Mesendoderm (in vitro differentiated cells): ENCODE measurements at regions not wholly inside any gene's neighbourhood (a gene's known extent, or its start where the extent isn't known, plus 50 kb on each side); places are given as distances from the start of the nearest gene placed in this dataset.

ENCODE experiments used
- DNase-seq: peaks from one replicate; pipeline ENCODE4 v3.0.0; 2013
- H2AK5ac ChIP-seq: 2 replicates; pipeline ENCODE4 v1.6.1; 2013; ENCODE audit warnings: low read length, inconsistent platforms
- H2BK120ac ChIP-seq: 2 replicates; pipeline ENCODE4 v1.6.1; 2013; ENCODE audit warnings: low read depth, mild to moderate bottlenecking, low read length, moderate library complexity, mixed read lengths
- H2BK15ac ChIP-seq: replicated peaks from 2 replicates; pipeline ENCODE4 v1.6.1; 2013; ENCODE audit warnings: low read depth, mild to moderate bottlenecking, moderate library complexity
- H2BK5ac ChIP-seq: 2 replicates; pipeline ENCODE4 v1.6.1; 2013; ENCODE audit warnings: low read length, inconsistent platforms
- H3K18ac ChIP-seq: 2 replicates; pipeline ENCODE4 v1.6.1; 2013; ENCODE audit warnings: mild to moderate bottlenecking, low read length, mixed read lengths
- H3K23ac ChIP-seq: one replicate; pipeline ENCODE4 v1.6.1; 2013; ENCODE audit warnings: low read length
- H3K27ac ChIP-seq: 2 replicates; pipeline ENCODE4 v1.5.1; 2013; ENCODE audit warnings: low read depth, mild to moderate bottlenecking, inconsistent platforms, low read length, moderate library complexity
- H3K27me3 ChIP-seq: 2 replicates; pipeline ENCODE4 v1.6.1; 2013; ENCODE audit warnings: low read length, control low read depth, mild to moderate bottlenecking, inconsistent platforms; ENCODE audit not compliant: insufficient read depth, poor library complexity
- H3K36me3 ChIP-seq: 2 replicates; pipeline ENCODE4 v1.6.1; 2013; ENCODE audit warnings: low read length, inconsistent platforms; ENCODE audit not compliant: control insufficient read depth, insufficient read depth
- H3K4ac ChIP-seq: one replicate; pipeline ENCODE4 v1.6.1; 2013; ENCODE audit warnings: low read depth, mild to moderate bottlenecking, low read length, moderate library complexity
- H3K4me1 ChIP-seq: 2 replicates; pipeline ENCODE4 v1.6.1; 2013; ENCODE audit warnings: low read depth, low read length, inconsistent platforms; ENCODE audit not compliant: control insufficient read depth
- H3K4me2 ChIP-seq: 2 replicates; pipeline ENCODE4 v1.6.1; 2013; ENCODE audit warnings: low read length
- H3K4me3 ChIP-seq: 2 replicates; pipeline ENCODE4 v1.5.1; 2013; ENCODE audit warnings: mild to moderate bottlenecking, low read length
- H3K56ac ChIP-seq: one replicate; pipeline ENCODE4 v1.6.1; 2013; ENCODE audit warnings: low read length
- H3K79me1 ChIP-seq: 2 replicates; pipeline ENCODE4 v1.6.1; 2013; ENCODE audit warnings: low read length, inconsistent platforms
- H3K79me2 ChIP-seq: 2 replicates; pipeline ENCODE4 v1.6.1; 2013; ENCODE audit warnings: mild to moderate bottlenecking, low read length; ENCODE audit not compliant: control insufficient read depth, insufficient read depth
- H3K9ac ChIP-seq: 2 replicates; pipeline ENCODE4 v1.6.1; 2013; ENCODE audit warnings: low read length, inconsistent platforms
- H4K5ac ChIP-seq: one replicate; pipeline ENCODE4 v1.6.1; 2013; ENCODE audit warnings: low read length
- H4K8ac ChIP-seq: one replicate; pipeline ENCODE4 v1.6.1; 2013; ENCODE audit warnings: low read depth, mild to moderate bottlenecking, control low read depth, low read length, moderate library complexity
- WGBS: extraction: QIAGEN DNeasy Blood & Tissue Kit; methylation state at CpG from one replicate; pipeline ENCODE4 v1.1.7; 2013; ENCODE audit warnings: low lambda C conversion rate, missing lambda C conversion rate; ENCODE audit not compliant: insufficient coverage; ENCODE audit errors: extremely low coverage; 5-methylcytosine and 5-hydroxymethylcytosine counted together

DNA sequence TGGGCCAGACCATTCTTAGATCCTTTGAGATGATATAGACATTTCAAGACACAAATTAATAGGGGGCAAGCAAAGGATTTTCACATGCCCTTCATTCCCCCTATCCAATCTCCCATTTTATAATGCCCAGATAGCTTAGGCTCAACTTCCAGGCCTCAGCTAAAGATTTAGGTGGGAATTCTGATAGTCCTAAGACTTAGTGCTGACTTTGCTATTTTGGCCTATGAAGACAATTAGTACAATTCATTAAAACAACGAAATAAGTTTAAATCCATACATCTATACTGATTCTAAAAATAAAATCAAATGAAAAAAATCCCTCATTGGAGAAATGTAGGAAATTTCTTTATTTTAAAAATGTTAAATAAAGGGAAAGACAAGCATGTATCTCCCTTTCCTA, 259.5 kb downstream of the CBLN4 start:
- H2BK120ac ChIP-seq, result no peak overlapping the region
- no peak overlapping the region for H3K56ac ChIP-seq
- H3K36me3 ChIP-seq, result no peaks in the 10 kb centered on the region
- H2BK15ac ChIP-seq, result no peak overlapping the region
- no peak overlapping the region for H3K4me2 ChIP-seq
- H3K79me1 ChIP-seq, result no peaks in the 10 kb centered on the region
- H3K4ac ChIP-seq, result no peak overlapping the region
- WGBS, result no CpG with 5 or more reads among the region's 1 CpG
- H4K5ac ChIP-seq, result no peak overlapping the region
- H3K27me3 ChIP-seq, result no peaks in the 10 kb centered on the region
- H3K79me2 ChIP-seq, result no peaks in the 10 kb centered on the region
- H3K4me1 ChIP-seq, result no peaks in the 10 kb centered on the region
- no peak overlapping the region for H3K4me3 ChIP-seq
- no peak overlapping the region for H4K8ac ChIP-seq
- H2BK5ac ChIP-seq, result no peak overlapping the region
- H3K18ac ChIP-seq, result no peak overlapping the region
- no peak for DNase-seq
- H2AK5ac ChIP-seq, result no peak overlapping the region
- no peak overlapping the region for H3K9ac ChIP-seq
- no peak overlapping the region for H3K27ac ChIP-seq
- no peak overlapping the region for H3K23ac ChIP-seq

GRCh38 chr20:55744896-55745295, 260.4 kb downstream of the CBLN4 start:
- no peak overlapping the region for H3K4ac ChIP-seq
- H3K79me1 ChIP-seq, result no peaks in the 10 kb centered on the region
- WGBS, result no CpG with 5 or more reads among the region's 10 CpGs
- H3K56ac ChIP-seq, result no peak overlapping the region
- DNase-seq, result peak; percentile 68
- H4K5ac ChIP-seq, result no peak overlapping the region
- no peak overlapping the region for H3K4me2 ChIP-seq
- H3K79me2 ChIP-seq, result no peaks in the 10 kb centered on the region
- no peaks in the 10 kb centered on the region for H3K27me3 ChIP-seq
- H3K27ac ChIP-seq, result no peak overlapping the region
- no peak overlapping the region for H4K8ac ChIP-seq
- H3K36me3 ChIP-seq, result no peaks in the 10 kb centered on the region
- no peak overlapping the region for H2BK15ac ChIP-seq
- no peak overlapping the region for H3K18ac ChIP-seq
- no peak overlapping the region for H2BK120ac ChIP-seq
- H2AK5ac ChIP-seq, result no peak overlapping the region
- H3K4me3 ChIP-seq, result no peak overlapping the region
- H3K23ac ChIP-seq, result no peak overlapping the region
- no peak overlapping the region for H3K9ac ChIP-seq
- H3K4me1 ChIP-seq, result no peaks in the 10 kb centered on the region
- H2BK5ac ChIP-seq, result no peak overlapping the region

- H3K4ac ChIP-seq, result no peak overlapping the region
- H3K79me1 ChIP-seq, result no peaks in the 10 kb centered on the region
- H2BK15ac ChIP-seq, result no peak overlapping the region
- DNase-seq, result no peak
- no peak overlapping the region for H3K9ac ChIP-seq
- no peak overlapping the region for H4K5ac ChIP-seq
- no peak overlapping the region for H2AK5ac ChIP-seq
- H2BK120ac ChIP-seq, result no peak overlapping the region
- H3K56ac ChIP-seq, result no peak overlapping the region
- H3K4me1 ChIP-seq, result no peaks in the 10 kb centered on the region
- no peak overlapping the region for H3K18ac ChIP-seq
- H3K79me2 ChIP-seq, result no peaks in the 10 kb centered on the region
- no peak overlapping the region for H4K8ac ChIP-seq
- H2BK5ac ChIP-seq, result no peak overlapping the region
- WGBS, result no CpG with 5 or more reads among the region's 3 CpGs
- H3K23ac ChIP-seq, result no peak overlapping the region
- no peaks in the 10 kb centered on the region for H3K27me3 ChIP-seq
- H3K4me2 ChIP-seq, result no peak overlapping the region
- H3K4me3 ChIP-seq, result no peak overlapping the region
- no peak overlapping the region for H3K27ac ChIP-seq
- H3K36me3 ChIP-seq, result no peaks in the 10 kb centered on the region
Measured at GRCh38 chr20:55741801-55742200, 263.5 kb downstream of the CBLN4 start.

DNA sequence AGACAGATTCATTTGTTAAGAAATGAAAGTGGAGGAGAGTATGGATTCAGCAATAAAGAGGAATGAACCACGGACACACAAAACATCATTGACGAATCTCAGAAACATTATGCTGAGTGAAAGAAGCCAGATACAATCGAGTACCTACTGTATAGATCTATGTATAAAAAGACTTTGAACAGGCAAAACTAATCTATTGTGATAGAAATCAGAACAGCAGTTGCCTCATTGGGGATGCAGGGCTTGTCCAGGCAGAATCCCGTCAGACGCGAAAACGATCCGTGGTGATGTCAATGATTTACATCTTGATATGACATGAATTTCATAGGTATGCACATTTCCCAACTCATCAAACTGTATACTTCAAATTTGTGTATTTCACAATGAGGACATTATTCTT, 265.2 kb downstream of the CBLN4 start:
- no peaks in the 10 kb centered on the region for H3K79me2 ChIP-seq
- no CpG with 5 or more reads among the region's 8 CpGs for WGBS
- H3K27ac ChIP-seq, result no peak overlapping the region
- no peak for DNase-seq
- H3K79me1 ChIP-seq, result no peaks in the 10 kb centered on the region
- no peak overlapping the region for H4K5ac ChIP-seq
- H3K9ac ChIP-seq, result no peak overlapping the region
- no peaks in the 10 kb centered on the region for H3K27me3 ChIP-seq
- no peak overlapping the region for H2BK15ac ChIP-seq
- H3K4me2 ChIP-seq, result no peak overlapping the region
- H2BK5ac ChIP-seq, result no peak overlapping the region
- no peak overlapping the region for H2AK5ac ChIP-seq
- H4K8ac ChIP-seq, result no peak overlapping the region
- no peak overlapping the region for H3K23ac ChIP-seq
- H3K4me1 ChIP-seq, result no peaks in the 10 kb centered on the region
- no peak overlapping the region for H3K4ac ChIP-seq
- H3K36me3 ChIP-seq, result no peaks in the 10 kb centered on the region
- H3K4me3 ChIP-seq, result no peak overlapping the region
- no peak overlapping the region for H3K18ac ChIP-seq
- no peak overlapping the region for H3K56ac ChIP-seq
- H2BK120ac ChIP-seq, result no peak overlapping the region

- Histone ChIP-seq H4K5ac (no peak overlapping the region), H3K4me2 (no peak overlapping the region), H2BK5ac (no peak overlapping the region), H3K18ac (no peak overlapping the region), H2BK15ac (no peak overlapping the region), H3K27me3 (no peaks in the 10 kb centered on the region), H3K27ac (no peak overlapping the region), H3K23ac (no peak overlapping the region), H3K79me2 (no peaks in the 10 kb centered on the region), H4K8ac (no peak overlapping the region), H3K4ac (no peak overlapping the region), H3K4me3 (no peak overlapping the region), H3K4me1 (no peaks in the 10 kb centered on the region), H3K9ac (no peak overlapping the region), H2AK5ac (no peak overlapping the region), H2BK120ac (no peak overlapping the region), H3K79me1 (no peaks in the 10 kb centered on the region), H3K56ac (no peak overlapping the region), H3K36me3 (no peaks in the 10 kb centered on the region)
- WGBS, result no CpG with 5 or more reads among the region's 4 CpGs
- no peak for DNase-seq
Measured at GRCh38 chr20:55730321-55730720, 275.0 kb downstream of the CBLN4 start.

DNA sequence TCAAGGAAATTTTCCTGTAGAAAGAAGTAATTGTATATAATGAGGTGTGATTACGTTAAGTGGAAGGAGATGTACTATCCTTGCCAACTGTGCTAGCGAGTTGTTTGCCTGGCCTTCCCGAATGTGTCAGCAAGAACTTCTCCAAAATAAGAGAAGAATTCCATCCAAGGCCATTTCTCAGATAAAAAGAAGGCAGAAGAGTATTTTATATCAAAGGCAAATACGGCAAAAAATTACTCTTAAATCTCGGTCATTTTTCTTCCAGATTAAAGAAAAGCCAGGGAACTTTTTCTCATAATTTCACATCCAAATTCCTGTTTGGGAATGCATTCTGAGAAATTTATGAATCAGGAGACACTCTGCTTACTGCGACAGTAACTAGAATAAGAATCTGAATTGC, 290.6 kb downstream of the CBLN4 start:
- Histone ChIP-seq H4K8ac (no peak overlapping the region), H3K79me1 (no peaks in the 10 kb centered on the region), H4K5ac (no peak overlapping the region), H3K56ac (no peak overlapping the region), H2BK5ac (no peak overlapping the region), H3K18ac (no peak overlapping the region), H3K27me3 (no peaks in the 10 kb centered on the region), H3K79me2 (no peaks in the 10 kb centered on the region), H3K36me3 (no peaks in the 10 kb centered on the region), H2BK120ac (no peak overlapping the region), H3K9ac (no peak overlapping the region), H3K4me1 (no peaks in the 10 kb centered on the region), H3K27ac (no peak overlapping the region), H3K4me2 (no peak overlapping the region), H3K4ac (no peak overlapping the region), H2AK5ac (no peak overlapping the region), H2BK15ac (no peak overlapping the region), H3K4me3 (no peak overlapping the region), H3K23ac (no peak overlapping the region)
- no peak for DNase-seq
- WGBS, result no CpG with 5 or more reads among the region's 6 CpGs
